ENCODE measurements at regions not wholly inside any gene's neighbourhood (a gene's known extent, or its start where the extent isn't known, plus 50 kb on each side); places are given as distances from the start of the nearest gene placed in this dataset.

DNA sequence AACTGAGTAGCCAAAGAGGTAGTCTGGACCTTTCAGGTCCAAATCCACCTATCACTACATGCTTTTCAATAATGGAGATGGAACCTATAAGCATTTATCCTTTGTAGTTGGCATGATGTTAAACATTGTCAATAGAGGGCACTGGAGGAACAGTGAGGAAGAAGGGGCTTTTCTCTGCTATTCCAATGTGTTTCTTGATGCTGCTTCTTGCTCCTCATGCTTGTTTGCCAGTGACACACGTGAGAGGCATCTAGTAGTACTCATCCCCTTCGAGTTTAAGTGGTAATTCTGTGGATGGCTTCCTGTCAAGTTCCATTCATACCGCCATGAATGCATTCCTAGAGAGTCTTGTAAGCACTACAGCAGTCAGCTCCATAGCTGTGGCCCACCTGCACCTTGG lies 84.0 kb downstream of the NAA11 start:
- TF ChIP-seq CTCF (IDR thresholded peaks at IDR 0.05) (no peak), POLR2A (IDR thresholded peaks at IDR 0.05) (no peak)
